CD14-positive monocyte (primary cell): ENCODE measurements at regions not wholly inside any gene's neighbourhood (a gene's known extent, or its start where the extent isn't known, plus 50 kb on each side); places are given as distances from the start of the nearest gene placed in this dataset.

Source experiments
- DNase-seq, 3 donors: peaks; one replicate each; pipeline ENCODE4 v3.0.0-alpha.2; 2011 to 2022
- H2AFZ ChIP-seq: 2 replicates; pipeline ENCODE4 v1.6.0; 2012; ENCODE audit warnings: mild to moderate bottlenecking, low read depth, low read length, inconsistent platforms; ENCODE audit not compliant: insufficient read depth, poor library complexity, severe bottlenecking
- H3K27ac ChIP-seq, 2 donors: 1 replicate in 1 of 2; 2 replicates in 1 of 2; pipeline ENCODE4 v1.5.1; 2012 to 2013; ENCODE audit warnings: low read length in 2 of 2, control low read depth in 1 of 2, inconsistent platforms in 1 of 2, low read depth in 1 of 2, mild to moderate bottlenecking in 1 of 2
- H3K27me3 ChIP-seq, 2 donors: one replicate each; pipeline versions ENCODE4 v1.6.0 to v1.6.1; 2011 to 2013; ENCODE audit warnings: low read length in 2 of 2; ENCODE audit not compliant: control insufficient read depth in 2 of 2, insufficient read depth in 2 of 2
- H3K36me3 ChIP-seq, 2 donors: replicated peaks in 1 of 2; 1 replicate in 1 of 2; 2 replicates in 1 of 2; pipeline versions ENCODE4 v1.5.1 to v1.6.1; 2012 to 2013; ENCODE audit warnings: low read length in 2 of 2, control low read depth in 1 of 2, inconsistent platforms in 1 of 2, mild to moderate bottlenecking in 1 of 2; ENCODE audit not compliant: insufficient read depth in 2 of 2, control insufficient read depth in 1 of 2
- H3K4me1 ChIP-seq, 2 donors: 1 replicate in 1 of 2; 2 replicates in 1 of 2; pipeline versions ENCODE4 v1.5.1 to v1.6.1; 2012 to 2013; ENCODE audit warnings: low read length in 2 of 2, control low read depth in 1 of 2, inconsistent platforms in 1 of 2, mild to moderate bottlenecking in 1 of 2, moderate library complexity in 1 of 2; ENCODE audit not compliant: insufficient read depth in 2 of 2, control insufficient read depth in 1 of 2
- H3K4me2 ChIP-seq: replicated peaks from 2 replicates; pipeline ENCODE3; 2012; ENCODE audit warnings: low read length, moderate library complexity, mild to moderate bottlenecking; ENCODE audit not compliant: poor library complexity, severe bottlenecking; ENCODE audit errors: extremely low read depth
- H3K4me3 ChIP-seq, 3 experiments: fragments of 200-600 bp in 1 of 3; sonication (generic) in 1 of 3; replicated peaks in 1 of 3; 1 replicate in 2 of 3; 2 replicates in 1 of 3; pipeline ENCODE4 v1.5.1; 2011 to 2013; ENCODE audit warnings: low read length in 3 of 3, mild to moderate bottlenecking in 3 of 3, control low read depth in 2 of 3, low read depth in 2 of 3, inconsistent platforms in 1 of 3, moderate library complexity in 1 of 3
- H3K79me2 ChIP-seq: 2 replicates; pipeline ENCODE4 v1.6.0; 2012; ENCODE audit warnings: mild to moderate bottlenecking, control low read depth, inconsistent platforms, low read length, moderate library complexity; ENCODE audit not compliant: insufficient read depth
- H3K9ac ChIP-seq: 2 replicates; pipeline ENCODE4 v1.6.0; 2017; ENCODE audit warnings: low read length, mild to moderate bottlenecking; ENCODE audit not compliant: insufficient read depth, poor library complexity, severe bottlenecking
- H3K9me3 ChIP-seq, 2 donors: replicated peaks in 1 of 2; 1 replicate in 1 of 2; 2 replicates in 1 of 2; pipeline versions ENCODE4 v1.5.1 to v1.6.1; 2012 to 2013; ENCODE audit warnings: low read length in 2 of 2, control low read depth in 1 of 2; ENCODE audit not compliant: control insufficient read depth in 1 of 2, insufficient read depth in 1 of 2
- H4K20me1 ChIP-seq: 2 replicates; pipeline ENCODE4 v1.6.0; 2012; ENCODE audit warnings: mild to moderate bottlenecking, low read length, control low read depth, moderate library complexity; ENCODE audit not compliant: insufficient read depth
- H3K27ac Mint-ChIP-seq, 7 donors: one replicate each; pipeline ENCODE4 v1.8.0; 2020; ENCODE audit warnings: mild to moderate bottlenecking in 7 of 7, mixed read lengths in 7 of 7, moderate library complexity in 6 of 7, inconsistent platforms in 2 of 7
- H3K27me3 Mint-ChIP-seq, 3 donors: one replicate each; pipeline ENCODE4 v1.8.0; 2021 to 2022; ENCODE audit warnings: low read depth in 3 of 3, mild to moderate bottlenecking in 3 of 3, mixed read lengths in 3 of 3, moderate library complexity in 3 of 3, inconsistent platforms in 1 of 3
- H3K36me3 Mint-ChIP-seq, 2 donors: one replicate each; pipeline ENCODE4 v1.8.0; 2020; ENCODE audit warnings: mixed read lengths in 2 of 2, inconsistent platforms in 1 of 2, mild to moderate bottlenecking in 1 of 2
- H3K4me1 Mint-ChIP-seq: one replicate; pipeline ENCODE4 v1.8.0; 2020; ENCODE audit warnings: mild to moderate bottlenecking, mixed read lengths
- H3K4me3 Mint-ChIP-seq, 2 donors: one replicate each; pipeline ENCODE4 v1.8.0; 2020; ENCODE audit warnings: mild to moderate bottlenecking in 2 of 2, mixed read lengths in 2 of 2, moderate library complexity in 1 of 2
- H3K9me3 Mint-ChIP-seq, 7 donors: one replicate each; pipeline ENCODE4 v1.8.0; 2020 to 2022; ENCODE audit warnings: mixed read lengths in 7 of 7, mild to moderate bottlenecking in 6 of 7, moderate library complexity in 6 of 7, inconsistent platforms in 2 of 7
- WGBS: methylation state at CpG from one replicate; pipeline ENCODE4 v1.1.5; 2013; ENCODE audit warnings: missing lambda C conversion rate; ENCODE audit not compliant: insufficient coverage; 5-methylcytosine and 5-hydroxymethylcytosine counted together
- intact Hi-C, 2 donors: fragments of 100-400 bp; cut with micrococcal nuclease; formaldehyde crosslinking; loops; one replicate each; pipeline versions ENCODE4 v1.15.0 to v1.15.1; 2023
- TF ChIP-seq, protein P1 (sequence below): fragments of 200-600 bp; IDR thresholded peaks from one replicate; pipeline ENCODE4 v1.8.0; 2022; ENCODE audit warnings: antibody characterized with exemption, mild to moderate bottlenecking

DNA sequence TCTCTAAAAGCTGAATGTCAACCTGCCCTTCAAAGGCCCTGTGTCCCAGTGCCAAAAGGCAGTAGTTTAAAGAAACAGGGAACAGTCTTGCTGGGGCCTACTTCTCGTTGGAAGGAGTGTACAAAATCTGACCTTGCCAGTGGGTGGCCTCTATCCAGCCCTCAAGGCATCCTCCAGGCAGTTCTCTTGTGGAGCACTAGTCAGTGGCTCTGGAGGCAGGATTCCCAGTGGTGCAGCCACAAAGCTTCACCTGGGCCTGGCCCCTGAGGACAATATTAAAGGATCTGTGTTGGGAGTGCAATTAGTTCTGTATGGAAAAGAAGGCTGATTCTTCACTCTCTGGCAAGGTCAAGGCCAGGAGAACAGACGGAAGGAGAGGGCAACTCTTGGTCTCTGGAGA lies 237.8 kb upstream of the ADAMTS9 start:
- no peaks in the 10 kb centered on the region for H3K4me1 Mint-ChIP-seq
- peaks cover 0 to 2% (median 1%) of the 10 kb centered on the region in 3 donors for H3K27me3 Mint-ChIP-seq
- no peaks in the 10 kb centered on the region for H3K79me2 ChIP-seq
- no peaks in the 10 kb centered on the region for H4K20me1 ChIP-seq
- no peak overlapping the region for H2AFZ ChIP-seq
- intact Hi-C loops = no loop called here
- DNase-seq = no peak
- TF ChIP-seq, protein P1, sequence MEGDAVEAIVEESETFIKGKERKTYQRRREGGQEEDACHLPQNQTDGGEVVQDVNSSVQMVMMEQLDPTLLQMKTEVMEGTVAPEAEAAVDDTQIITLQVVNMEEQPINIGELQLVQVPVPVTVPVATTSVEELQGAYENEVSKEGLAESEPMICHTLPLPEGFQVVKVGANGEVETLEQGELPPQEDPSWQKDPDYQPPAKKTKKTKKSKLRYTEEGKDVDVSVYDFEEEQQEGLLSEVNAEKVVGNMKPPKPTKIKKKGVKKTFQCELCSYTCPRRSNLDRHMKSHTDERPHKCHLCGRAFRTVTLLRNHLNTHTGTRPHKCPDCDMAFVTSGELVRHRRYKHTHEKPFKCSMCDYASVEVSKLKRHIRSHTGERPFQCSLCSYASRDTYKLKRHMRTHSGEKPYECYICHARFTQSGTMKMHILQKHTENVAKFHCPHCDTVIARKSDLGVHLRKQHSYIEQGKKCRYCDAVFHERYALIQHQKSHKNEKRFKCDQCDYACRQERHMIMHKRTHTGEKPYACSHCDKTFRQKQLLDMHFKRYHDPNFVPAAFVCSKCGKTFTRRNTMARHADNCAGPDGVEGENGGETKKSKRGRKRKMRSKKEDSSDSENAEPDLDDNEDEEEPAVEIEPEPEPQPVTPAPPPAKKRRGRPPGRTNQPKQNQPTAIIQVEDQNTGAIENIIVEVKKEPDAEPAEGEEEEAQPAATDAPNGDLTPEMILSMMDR = no peak
- 43% methylated on average over 1 of the region's 2 CpGs for WGBS
- no peaks in the 10 kb centered on the region for H3K36me3 ChIP-seq
- no peak overlapping the region for H3K4me2 ChIP-seq
- H3K4me1 ChIP-seq = no peaks in the 10 kb centered on the region
- no peak overlapping the region for H3K27ac ChIP-seq
- H3K9me3 ChIP-seq = peaks cover 3 to 6% of the 10 kb centered on the region in 2 donors
- H3K36me3 Mint-ChIP-seq = no peaks in the 10 kb centered on the region
- H3K4me3 Mint-ChIP-seq = no peak overlapping the region
- H3K27me3 ChIP-seq = no peaks in the 10 kb centered on the region
- H3K27ac Mint-ChIP-seq = no peak overlapping the region
- H3K4me3 ChIP-seq = no peak overlapping the region
- H3K9ac ChIP-seq = no peak overlapping the region
- peaks cover 0 to 12% (median 2%) of the 10 kb centered on the region in 7 donors for H3K9me3 Mint-ChIP-seq

DNA sequence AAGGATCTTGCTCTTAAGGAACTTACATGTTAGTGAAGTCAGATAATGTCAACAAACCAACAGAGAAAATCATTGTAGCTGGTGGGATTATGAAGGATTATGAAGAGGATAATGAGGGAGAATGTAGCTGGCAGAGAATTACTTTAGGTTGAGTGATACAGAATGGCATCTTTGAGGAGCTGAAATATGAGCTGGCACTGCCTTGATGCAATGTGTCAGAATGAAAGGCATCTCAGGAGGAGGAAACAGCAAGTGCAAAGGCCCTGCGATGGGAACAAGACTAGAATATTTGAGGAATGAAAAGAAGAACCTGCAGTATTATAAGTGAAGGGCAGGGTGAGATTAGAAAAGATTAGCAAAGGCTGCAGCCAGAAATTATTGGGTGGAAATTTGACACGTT lies 237.2 kb upstream of the ADAMTS9 start:
- peaks cover 0 to 12% (median 2%) of the 10 kb centered on the region in 7 donors for H3K9me3 Mint-ChIP-seq
- no peaks in the 10 kb centered on the region for H3K27me3 ChIP-seq
- no peak overlapping the region for H3K4me3 Mint-ChIP-seq
- no peaks in the 10 kb centered on the region for H3K79me2 ChIP-seq
- no peak overlapping the region for H3K27ac ChIP-seq
- H3K27ac Mint-ChIP-seq = no peak overlapping the region
- H3K9ac ChIP-seq = no peak overlapping the region
- intact Hi-C loops = no loop called here
- H3K27me3 Mint-ChIP-seq = peaks cover 0 to 3% (median 2%) of the 10 kb centered on the region in 3 donors
- no peaks in the 10 kb centered on the region for H3K36me3 ChIP-seq
- no peaks in the 10 kb centered on the region for H3K4me1 ChIP-seq
- H3K9me3 ChIP-seq = peaks cover 3 to 4% of the 10 kb centered on the region in 2 donors
- WGBS = 38% methylated on average over 1 of the region's 2 CpGs
- no peak for DNase-seq
- no peaks in the 10 kb centered on the region for H3K4me1 Mint-ChIP-seq
- H3K4me3 ChIP-seq = no peak overlapping the region
- no peak overlapping the region for H2AFZ ChIP-seq
- no peak overlapping the region for H3K4me2 ChIP-seq
- TF ChIP-seq, protein P1 = no peak
- H4K20me1 ChIP-seq = no peaks in the 10 kb centered on the region
- H3K36me3 Mint-ChIP-seq = no peaks in the 10 kb centered on the region
